Stimulated activated CD8-positive, alpha-beta memory T cell treated with anti-CD3 and anti-CD28 coated beads, Interleukin-4, amount 100 ng/mL, for 4 hours (primary cell): ENCODE measurements at regions not wholly inside any gene's neighbourhood (a gene's known extent, or its start where the extent isn't known, plus 50 kb on each side); places are given as distances from the start of the nearest gene placed in this dataset.
"Not testable (repeated sequence)": the region's sequence is repeated elsewhere in the genome, so short reads cannot be mapped to it uniquely, and the experiment has no call there.

ENCODE experiments used
- DNase-seq, 2 donors: peaks; one replicate each; pipeline ENCODE4 v3.0.0-alpha.2; 2020; ENCODE audit warnings: low read depth in 2 of 2, low spot score in 1 of 2

DNA sequence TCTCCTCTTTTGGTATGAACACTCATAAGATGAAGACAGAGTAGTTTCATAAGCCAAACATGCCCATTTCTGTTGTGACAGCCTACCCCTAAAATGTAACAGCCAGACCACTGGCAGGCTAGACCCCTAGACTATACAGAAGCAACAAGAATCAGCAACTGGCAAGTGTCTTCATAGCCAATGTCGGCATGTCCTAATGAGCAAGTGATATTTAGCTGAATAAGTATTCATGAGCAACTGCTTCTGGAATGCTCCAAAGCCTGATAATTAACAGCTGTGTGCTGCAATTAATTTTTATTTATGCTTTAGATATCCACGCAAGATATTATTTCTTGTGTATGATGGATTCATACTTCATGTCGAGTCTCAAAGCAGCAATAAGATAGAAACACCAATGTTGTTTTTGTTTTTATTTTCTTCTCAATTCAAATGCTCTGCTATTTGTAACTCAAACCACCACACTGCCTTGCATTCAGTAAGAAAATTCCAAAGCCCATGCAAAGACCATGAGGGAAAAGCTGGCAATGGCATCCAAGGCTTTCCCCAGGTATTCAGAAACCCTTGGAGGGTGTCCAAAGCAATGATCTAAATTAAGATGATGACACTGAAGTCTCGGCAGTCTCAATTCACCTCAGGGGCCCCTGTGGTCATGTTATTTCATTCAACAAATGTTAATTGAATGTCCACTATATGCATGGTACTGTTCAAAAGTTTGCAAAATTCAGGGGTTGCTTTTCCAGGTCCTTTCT is 167.7 kb upstream of the NECTIN3 start:
- no peak for DNase-seq

DNA sequence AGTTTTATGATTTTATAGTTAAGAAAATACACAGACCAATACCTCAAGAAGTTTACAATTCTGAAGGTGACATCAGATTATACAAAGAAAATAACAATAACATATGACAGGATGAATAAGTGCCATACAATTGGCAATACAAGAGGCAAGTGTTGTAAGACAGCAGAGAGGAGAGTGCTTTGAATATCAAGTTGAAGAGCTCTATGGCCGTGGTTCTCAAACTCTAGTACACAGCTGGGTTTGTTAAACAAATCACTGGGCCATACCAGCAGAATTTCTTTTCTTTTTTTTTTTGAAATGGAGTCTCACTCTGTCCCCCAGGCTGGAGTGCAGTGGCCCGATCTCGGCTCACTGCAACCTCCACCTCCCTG is 167.1 kb upstream of the NECTIN3 start:
- no peak for DNase-seq

DNA sequence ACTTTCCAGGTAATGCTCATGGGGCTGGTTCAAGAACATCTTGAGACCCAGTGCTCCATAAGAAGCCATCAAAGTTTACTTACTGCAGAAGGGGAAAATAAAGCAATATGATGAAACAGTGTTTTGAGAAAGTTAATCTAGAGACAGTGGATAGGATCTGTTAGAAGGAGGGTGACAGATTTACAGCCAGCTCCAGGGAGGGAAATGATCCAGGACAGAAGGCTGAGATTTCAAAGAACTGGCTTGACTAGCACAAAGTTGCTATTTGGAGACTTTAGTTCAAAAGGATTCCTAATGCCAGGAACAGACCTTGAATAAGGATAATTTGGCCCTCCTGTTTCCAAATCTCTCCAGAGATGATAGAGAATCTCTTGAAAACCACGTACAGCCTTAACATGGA is 166.5 kb upstream of the NECTIN3 start:
- no peak for DNase-seq

DNA sequence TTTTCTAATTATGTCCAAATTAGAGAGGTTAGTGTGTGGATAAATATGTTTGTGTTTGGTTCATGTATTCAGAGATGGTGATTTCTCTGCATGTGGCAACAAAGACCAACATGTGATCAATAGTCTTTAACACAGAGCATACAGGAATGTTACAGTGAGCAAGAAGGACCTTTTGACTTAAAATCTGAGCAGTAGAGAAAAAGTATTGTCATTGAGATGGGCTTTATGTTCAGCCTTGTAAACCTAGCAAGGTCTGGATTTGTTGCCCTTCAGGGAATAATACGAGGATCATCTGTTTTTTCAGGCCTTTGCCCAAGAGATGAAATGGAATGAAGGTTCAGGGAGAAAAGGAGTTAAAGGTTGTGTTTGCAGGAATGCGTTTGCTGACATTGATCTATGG is 161.8 kb upstream of the NECTIN3 start:
- no peak for DNase-seq

DNA sequence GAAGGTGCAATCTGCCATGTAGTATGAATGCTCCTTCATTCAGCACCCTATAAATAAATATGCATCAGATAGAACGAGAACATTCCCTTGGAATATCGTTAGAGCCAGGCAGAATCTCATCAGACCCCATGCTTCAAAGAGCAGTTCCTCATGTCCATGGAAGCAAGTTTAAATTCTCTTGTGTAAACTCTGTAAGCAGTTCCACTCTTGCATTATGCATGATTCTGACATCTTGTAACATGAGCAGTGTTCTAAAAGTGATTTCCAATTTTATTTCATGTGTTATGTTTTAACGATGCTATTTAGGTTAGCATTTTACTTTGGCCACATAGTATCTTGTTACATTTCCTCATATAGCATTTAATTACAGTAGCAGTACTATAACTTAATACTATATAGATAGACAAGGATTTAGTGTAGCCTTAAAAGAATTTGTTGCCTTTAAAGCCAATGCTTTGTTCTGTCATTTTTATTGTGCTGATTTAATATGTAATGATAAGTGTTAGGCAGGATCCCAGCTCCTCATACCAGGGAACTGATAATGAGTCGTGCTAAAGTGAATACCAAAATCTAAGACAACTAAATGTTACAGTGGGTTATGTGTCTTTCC is 161.2 kb upstream of the NECTIN3 start:
- no peak for DNase-seq

DNA sequence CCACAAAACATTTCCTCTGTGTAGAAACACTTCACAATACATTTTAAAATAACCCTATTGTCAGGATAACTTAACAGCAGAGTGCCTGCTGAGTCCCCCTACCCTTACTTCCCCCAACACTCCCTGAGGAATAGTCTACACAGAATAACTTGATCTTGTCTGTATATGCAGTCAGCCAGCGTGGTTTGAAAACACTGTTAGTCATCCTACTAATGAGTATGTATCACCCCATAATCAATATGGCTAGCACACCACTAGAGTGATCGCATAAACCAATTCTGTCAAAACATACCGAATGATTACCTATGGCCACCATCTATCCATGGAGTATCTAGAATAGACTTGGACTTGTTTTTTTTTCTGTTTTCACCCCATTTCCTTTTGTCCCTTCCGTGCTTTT is 152.7 kb upstream of the NECTIN3 start:
- no peak for DNase-seq

DNA sequence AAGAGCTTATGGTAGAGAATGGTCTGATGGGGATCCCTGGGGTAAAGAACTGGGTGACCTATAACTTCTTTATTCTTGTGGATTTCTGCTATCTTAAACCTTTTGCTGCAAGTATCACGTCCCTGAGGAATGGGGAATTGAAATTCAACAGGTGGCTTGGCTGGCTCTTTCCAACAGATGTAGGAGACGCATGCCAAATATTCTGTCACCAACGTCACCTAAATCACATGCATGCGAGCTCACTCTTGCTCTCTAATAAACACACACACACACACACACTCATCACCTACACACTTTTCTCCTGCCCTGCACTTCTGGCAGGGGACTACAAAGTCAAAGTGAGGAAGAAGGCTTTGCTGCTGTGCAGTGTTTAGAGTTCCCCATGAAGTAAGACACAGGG is 145.8 kb upstream of the NECTIN3 start:
- DNase-seq = no peak

DNA sequence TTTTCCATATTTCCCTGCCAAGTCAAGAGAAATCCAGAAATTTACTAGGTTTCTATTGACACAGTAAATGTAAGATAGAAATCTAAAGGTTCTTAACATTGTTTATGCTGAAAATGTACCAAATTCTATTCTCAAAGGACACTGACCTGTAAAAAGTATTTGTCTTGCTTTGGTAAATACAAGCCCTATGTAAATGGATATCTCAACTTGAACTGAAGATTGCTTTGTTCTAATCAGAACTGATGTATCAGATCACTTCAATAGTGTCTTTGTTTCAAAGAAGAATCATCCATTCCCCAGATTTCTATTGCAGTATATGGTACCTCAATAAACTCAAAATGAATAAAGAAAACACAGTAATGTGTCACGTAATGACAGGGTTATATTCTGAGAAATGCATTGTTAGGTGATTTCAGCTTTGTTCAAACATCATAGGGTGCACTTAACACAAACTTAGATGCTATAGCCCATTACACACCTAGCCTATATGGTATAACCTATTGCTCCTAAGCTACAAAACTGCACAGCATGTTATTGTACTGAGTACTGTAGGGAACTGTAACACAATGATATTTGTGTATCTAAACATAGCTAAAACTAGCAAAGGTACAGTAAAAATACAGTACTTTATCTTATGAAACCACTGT is 143.5 kb upstream of the NECTIN3 start:
- no peak for DNase-seq

DNA sequence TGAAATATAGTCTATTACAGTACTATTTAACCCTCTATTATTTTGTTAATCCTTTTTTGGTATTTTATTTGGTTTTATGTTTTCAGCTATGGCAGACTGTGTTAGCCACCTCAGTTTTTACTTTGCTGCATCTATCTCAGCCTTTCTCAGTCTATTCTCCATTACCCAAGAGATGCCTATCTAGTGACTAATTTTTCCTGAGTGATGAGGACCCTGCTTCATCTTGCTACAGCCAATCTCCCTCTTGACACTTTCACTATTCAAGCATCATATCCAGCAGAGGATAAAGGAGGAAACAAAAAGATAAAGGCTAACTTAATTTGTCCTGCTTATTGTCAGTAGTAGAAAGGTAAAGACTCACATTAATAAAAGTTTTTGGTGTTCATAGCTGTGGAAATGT is 141.8 kb upstream of the NECTIN3 start:
- DNase-seq = no peak

DNA sequence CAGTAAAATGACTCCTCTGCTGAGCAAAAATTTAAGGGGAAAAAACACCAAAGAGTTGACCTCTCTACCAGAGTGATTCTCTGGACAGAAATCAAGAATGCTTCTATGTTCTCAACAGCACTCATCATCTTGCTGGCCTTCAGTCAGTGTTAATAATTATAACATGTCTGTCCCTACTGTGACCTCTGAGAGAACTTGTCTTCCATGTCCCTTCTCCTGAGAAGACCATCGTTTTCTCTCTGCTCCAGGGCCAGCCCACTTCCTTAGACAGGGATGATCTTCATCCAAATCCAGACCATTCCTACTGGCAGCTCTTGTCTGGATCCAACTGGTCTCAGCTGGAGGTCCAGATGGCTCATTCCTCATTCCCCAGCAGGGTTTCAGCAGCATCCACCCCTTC is 139.0 kb upstream of the NECTIN3 start:
- no peak for DNase-seq

DNA sequence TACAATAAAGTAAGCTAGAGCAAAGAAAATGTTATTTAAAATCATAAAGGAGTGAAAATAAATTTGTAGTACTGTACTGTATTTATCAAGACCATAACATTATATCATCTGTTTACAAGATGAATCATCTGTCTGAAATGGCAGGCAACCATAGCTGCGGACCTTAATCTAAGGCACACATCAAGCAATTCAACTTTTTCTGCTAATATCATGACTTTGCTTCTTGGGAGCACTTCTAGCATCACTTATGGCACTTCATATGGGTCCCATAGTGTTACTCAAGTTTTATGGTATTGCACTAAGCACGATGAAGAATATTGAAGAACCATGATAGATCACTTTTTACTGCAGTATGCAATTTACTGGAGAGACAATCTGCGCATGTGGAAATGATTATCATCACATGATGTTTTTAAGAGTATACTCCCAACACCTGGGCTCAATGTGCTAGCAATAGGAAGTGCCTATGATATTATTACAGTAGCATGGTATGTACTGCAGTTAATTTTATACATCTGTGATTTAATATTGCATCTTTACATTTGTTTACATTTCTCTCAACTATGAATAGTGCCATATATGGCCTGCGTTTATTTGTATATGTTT is 137.7 kb upstream of the NECTIN3 start:
- no peak for DNase-seq

DNA sequence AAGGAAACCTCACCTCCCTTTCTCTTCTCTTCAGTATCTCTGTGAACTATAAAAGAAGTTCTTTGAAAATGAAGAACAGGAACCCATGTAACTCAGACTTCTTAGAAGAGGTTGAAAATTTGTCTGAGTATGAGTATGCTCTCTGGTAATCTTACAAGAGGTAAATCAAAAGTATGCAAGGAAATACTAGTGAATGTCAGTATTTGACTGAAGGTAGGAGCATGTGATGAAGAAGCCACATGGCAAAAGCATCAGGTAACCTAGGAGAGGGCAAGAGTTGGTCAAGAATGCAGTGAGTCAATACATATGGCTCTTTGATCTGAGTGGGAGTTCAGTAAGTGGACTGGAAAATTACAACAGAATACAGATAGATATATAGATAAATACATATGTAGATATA is 133.0 kb upstream of the NECTIN3 start:
- DNase-seq = no peak

DNA sequence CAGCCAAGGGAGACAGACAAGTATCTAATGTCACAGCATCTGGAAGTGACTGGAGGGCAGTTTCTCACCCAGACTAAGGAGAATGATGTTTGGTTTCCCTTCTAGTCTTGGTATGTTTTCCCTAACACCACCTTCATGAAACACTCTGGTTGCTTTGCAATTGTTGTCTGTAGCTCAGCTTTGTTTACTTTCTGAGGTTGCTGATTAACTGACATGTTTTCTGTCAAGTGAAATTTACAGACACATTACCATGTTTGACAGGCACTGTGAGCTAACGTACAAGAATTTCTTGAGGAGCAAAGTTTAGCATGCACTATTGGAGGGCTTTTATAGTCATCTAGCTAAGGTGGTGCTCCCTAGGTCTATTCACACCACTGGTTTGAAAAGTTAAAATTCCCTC is 131.6 kb upstream of the NECTIN3 start:
- no peak for DNase-seq

DNA sequence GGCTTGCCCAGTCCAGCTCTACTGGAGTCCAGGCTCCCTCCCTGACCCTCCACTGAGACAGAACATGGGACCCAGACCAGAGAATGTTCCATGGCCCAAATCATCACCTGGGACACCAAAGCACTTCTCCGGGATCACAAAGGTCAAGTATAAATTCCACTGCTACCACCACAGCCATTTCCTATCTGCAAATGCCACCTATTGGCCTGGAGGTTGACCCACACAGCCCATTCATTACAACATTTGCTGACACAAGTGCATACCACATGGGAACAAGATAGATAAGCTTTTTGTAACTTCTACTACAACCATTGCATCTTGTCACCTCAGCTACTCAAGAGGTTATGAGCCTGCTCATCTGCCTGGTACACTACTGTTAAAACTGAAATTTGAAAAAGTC is 126.8 kb upstream of the NECTIN3 start:
- DNase-seq = no peak

DNA sequence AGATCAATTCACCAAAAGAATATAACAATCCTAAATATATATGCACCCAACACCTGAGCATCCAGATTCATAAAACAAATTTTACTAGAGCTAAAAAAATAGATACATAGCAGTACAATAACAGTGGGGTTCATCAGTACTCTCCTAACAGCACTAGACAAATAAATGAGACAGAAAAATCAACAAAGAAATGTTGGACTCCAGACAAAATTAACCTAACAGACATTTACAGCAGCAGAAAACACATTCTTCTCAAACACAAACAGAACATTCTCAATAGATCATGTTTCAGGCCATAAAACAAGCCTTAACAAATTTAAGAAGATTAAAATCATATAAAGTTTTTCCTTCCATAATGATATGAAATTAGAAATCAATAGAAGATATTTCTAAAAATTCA is 124.8 kb upstream of the NECTIN3 start:
- no peak for DNase-seq

DNA sequence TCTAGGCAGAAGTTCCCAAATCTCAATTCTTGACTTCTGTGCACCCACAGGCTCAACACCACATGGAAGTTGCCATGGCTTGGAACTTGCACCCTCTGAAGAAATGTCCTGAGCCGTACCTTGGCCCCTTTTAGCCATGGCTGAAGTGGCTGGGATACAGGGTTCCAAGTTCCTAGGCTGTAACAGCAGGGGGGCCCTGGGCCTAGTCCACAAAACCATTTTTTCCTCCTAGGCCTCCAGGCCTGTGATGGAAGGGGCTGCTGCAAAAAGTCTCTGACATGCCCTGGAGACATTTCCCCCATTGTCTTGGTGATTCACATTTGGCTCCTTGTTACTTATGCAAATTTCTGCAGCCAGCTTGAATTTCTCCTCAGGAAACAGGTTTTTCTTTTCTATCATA is 122.4 kb upstream of the NECTIN3 start:
- not testable (repeated sequence) for DNase-seq

DNA sequence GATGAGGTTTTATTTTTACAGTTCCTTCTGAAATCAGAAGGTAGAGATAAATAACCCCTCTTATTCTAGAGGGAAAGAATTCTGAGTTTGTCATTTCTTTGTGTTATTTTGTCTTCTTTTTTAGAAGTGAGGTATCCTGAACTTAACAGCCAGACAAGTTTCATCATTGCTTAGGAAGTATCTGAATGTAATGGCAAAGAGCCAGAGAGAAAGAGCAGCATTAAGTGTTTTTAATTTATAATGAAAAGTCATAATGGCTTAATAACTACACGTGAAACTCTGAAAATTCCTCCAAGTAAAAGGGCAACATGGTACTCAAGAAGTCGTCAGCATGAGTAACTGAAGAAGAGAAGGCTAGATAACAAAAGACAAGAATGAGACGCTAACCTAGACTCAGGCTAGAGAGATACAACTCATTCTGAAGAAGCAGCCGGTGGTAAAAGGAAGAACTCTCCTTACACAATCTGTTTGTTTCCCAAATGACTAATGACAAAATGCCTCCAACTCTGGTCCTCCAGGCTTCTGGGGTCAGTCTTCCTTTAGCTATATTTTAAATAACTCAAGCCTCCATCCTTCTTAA is 116.2 kb upstream of the NECTIN3 start:
- DNase-seq = no peak

DNA sequence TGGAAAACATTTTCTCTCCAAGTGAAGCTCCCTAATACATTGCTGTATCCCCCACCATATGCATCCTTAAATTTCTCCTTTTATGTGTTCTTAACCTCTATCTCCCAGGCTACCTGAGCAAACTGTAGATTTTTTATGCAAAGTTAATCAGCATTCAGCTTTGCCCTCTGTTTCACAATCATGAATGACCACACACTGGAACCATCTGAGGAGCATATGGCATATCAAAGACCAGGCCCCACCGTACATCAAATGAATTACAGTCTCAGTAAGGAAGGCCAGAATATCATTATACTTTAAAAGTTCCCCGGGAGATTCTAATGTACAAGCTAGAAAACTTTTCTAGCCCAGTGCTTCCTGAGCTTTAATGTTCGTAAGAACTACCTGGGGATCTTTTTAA is 115.5 kb upstream of the NECTIN3 start:
- DNase-seq = no peak

DNA sequence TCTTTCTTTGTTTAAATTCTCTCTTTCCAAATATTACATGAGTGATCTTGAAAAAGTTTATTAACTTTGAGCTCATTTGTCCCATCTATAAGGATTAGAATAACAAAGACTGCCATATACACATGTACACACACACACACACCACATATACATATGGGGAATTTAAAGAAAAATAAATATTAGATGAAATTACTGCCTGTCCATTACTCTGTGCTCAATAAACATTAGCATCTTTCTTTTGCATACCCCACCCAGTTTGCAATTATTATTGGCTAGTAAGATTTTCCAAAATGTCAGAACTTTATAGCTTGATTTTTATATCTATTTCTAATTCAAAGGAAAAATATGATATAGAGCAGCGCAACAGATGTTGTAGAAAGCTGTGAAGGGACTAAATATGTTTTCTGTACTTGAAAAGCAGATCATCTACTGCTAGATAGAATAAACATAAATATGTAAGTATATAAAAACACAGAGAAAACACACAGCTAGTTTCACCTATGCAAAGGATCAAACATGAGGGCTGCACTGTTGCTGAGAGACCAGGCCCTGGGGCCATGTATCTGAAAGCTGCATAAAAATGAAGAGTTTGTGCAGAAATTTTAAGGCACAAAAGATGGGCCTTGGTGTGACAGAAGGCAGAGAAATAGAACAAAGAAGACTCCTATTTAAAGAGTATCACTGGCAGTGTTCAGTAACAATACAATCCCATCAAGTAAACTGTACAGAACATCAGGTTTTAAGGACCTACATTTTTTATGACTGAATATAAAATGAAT is 114.2 kb upstream of the NECTIN3 start:
- DNase-seq = no peak

DNA sequence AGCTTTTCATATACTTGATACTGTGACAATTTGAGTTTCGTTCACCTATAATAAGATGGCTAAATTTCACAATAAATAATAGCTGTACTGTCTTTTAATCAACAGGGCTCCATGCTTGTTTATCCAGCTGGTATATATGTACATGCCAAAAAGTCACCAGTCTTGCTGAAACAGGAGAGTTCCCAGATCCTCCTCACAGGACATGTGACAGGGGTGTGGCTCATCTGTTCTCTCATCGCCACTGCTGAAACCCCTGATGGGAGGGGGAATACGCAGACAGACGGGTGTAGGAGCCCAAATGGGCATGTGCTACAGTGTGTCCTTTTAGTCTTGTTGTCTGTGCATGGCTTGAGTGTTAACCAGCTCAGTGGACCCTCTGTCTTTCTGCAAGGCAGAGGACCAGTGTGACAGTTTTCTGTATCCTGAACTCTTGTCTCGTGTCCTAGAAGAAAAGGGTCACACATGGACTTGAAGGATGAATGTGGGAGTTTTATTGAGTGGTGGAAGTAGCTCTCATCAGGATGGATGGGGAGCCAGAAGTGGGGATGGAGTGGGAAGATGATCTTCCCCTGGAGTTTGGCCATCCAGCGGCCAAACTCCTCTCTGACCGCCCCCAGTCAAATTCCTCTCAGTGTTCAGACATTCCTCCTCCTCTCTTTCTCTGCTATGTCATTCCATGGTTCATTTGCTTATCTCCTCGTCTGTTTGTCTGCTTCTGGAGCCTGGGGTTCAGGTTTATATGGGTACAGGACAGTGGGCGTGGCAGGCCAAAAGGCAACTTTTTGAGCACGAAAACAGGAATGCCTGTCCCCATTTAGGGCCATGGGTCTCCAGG is 113.1 kb upstream of the NECTIN3 start:
- no peak for DNase-seq
